Renal pelvis (tissue), 1 donor: ENCODE measurements at regions not wholly inside any gene's neighbourhood (a gene's known extent, or its start where the extent isn't known, plus 50 kb on each side); places are given as distances from the start of the nearest gene placed in this dataset.
"Not testable (repeated sequence)": the region's sequence is repeated elsewhere in the genome, so short reads cannot be mapped to it uniquely, and the experiment has no call there.

Experiments used
- DNase-seq: peaks from one replicate; pipeline ENCODE4 v3.0.0-alpha.2; 2013

DNA sequence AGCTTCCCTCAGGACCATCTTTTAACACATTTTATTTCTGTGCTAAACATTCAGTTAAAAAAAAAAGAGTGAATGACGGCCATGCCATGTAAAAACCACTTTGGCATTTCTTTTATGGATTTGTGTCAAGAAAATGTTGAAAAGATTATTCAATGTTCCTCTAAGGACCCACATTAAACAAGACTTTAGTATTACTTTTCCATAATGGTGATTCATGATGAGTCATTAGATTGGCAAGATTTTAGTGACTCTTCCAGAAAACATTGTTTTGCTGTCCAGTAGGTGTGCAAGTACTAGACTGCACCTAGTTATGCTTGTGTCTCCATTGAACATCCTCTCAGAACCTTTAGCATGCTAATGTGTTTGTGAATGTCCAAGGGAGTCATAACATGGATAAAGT, 748.6 kb downstream of the STPG2 start:
- DNase-seq, result no peak

DNA sequence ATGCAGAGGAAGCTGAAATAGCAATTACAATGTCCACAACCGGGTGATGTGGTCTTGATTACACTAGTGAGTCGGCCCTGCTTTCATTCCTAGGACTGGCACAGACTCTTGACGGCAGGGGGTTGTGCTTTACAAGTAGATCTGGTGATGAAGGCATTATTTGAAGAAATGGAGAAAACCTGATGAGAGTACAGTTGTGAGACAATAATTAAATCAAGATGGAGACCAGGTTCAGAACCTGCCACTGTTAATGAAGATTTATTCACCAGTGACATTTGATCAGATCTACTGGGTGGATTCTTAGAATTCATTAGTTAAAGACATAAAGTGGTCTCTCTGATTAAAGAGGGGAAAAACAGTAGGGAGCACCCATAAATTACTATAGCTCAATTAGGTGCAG, 747.2 kb downstream of the STPG2 start:
- peak; percentile 30 for DNase-seq

DNA sequence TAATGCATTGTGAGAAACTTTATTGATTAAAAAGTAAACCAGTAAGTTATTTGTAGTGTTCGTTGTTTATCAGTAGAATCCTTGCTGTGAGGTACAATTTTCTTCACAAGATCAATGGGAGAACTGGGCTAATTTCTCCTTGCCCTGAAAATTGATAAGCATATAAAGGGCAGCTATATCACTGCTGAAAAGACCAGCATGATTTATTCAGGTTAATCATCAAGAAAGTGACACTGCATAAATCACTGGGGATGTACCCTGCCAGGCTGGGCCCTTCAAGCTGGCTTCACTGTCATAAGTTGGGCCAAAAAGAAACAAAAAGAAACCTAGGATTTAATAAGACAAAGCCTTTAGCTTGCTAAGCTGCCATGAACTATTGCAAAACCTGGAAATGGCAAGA, 746.7 kb downstream of the STPG2 start:
- DNase-seq, result no peak

DNA sequence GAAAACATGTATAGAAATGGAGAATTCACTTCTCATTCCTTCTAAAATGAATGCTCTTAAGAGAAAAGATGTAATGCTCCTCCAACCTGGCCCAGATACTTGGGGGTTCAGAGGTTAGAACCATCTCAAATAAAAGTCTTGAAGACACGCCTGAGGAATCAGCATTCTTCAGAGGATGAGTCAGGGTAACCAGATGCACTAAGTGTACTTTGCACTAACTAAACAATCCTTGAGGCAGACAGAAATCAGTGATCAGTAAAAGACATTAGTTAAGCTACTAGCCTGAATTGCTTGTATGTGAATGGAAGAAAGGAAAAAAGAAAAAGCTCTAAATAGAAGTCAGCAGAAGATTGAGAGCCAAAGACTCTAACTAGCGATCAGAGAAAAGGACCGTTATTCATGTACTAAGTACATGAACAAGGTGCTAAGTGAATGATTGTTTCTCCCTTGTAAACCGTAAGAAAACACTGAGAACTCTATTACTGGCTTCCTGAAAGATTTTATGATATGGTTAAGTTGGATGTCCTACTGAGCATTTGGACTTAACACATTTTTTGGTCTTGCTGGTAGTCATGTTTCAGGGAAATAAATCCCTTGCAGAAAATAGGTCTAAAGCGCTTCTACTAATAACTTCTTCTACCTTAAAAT, 738.3 kb downstream of the STPG2 start:
- peak; percentile 3 for DNase-seq

DNA sequence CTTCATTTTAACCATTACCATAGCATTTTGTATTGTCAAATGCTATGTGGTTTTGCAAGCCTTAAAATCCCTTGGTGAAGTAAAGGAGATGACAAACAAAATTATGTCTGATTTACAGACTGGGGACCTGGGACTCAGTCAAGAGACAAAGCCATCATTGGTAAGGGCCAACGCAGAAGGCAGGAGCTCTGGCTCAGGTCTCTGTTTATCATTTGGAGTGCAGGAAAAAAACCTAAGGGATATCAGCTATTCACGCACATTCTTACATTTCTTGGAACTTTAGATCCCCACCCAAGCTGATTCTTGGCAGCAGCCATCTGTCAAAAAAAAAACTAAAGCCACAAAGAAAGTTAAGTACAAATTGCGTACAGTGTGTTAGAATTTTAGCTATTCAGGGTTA, 731.9 kb downstream of the STPG2 start:
- DNase-seq, result no peak

DNA sequence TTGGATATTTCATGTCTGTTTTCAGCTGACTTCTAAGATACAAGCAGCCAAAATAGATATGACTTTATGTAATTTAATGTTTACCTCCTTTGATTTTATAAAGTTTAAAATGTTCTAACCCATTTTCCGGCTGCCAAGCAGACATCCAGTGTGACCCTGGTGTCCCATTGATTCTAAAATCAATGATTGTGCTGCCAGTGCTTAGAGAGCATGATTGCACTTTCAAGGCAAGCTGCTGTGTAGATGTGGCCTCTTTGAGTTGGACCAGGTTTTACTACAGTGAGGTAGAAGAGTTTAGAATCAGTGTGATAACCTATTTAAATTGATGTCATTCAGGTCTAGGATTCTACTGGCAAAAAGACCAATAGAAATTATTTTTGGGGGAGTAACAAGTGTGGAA, 730.9 kb downstream of the STPG2 start:
- no peak for DNase-seq

DNA sequence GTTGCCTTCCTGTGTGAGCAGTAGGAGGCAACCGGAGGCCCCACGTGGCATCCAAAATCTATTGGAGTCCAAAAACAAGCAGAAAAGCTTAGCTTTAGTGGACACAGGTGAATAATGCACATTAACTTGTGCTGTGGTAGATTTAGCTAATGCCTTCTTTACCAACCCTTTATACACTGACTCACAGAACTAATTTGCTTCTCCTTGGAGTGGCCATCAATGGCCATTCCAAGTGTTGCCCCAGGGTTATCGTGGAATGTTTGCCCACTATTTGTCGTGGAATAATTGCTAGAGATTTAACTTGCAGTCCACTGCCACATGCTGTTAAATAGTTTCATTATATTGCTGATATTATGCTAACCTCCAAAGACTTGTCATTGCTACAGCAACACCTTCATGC, 729.1 kb downstream of the STPG2 start:
- no peak for DNase-seq

DNA sequence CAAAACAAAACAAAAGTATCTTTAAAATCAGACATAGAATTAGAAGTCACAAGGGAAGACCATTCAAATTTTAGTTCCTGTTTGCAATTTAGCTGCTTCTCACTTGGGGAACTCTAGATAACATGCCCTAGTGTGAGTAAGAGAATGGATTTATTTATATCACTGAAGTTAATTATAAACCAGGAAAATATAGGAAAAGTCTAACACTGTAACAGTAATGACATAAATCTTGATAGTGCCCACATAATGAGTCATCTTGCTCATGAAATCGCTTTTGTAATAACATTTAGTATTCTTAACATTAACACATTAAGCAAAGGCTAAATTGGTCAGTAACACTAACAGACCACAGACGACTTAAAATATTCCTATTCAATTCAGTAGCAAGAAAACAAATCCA, 710.7 kb downstream of the STPG2 start:
- DNase-seq, result no peak

DNA sequence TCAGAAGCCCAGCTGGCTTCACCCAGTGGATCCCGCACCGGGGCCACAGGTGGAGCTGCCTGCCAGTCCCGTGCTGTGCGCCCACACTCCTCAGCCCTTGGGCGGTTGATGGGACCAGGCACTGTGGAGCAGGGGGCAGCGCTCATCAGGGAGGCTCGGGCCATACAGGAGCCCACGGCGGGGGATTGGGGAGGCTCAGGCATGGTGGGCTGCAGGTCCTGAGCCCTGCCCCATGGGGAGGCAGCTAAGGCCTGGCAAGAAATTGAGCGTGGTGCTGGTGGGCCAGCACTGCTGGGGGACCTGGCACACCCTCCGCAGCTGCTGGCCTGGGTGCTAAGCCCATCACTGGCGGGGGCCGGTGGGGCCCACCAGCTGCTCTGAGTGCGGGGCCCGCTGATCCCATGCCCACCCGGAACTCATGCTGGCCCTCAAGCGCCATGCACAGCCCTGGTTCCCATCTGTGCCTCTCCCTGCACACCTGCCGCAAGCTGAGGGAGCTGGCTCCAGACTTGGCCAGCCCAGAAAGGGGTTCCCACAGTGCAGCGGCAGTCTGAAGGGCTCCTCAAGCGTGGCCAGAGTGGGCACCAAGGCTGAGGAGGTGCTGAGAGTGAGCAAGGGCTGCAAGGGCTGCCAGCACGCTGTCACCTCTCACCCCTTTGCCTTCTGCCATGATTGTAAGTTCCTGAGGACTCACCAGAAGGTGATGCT, 705.1 kb downstream of the STPG2 start:
- not testable (repeated sequence) for DNase-seq

DNA sequence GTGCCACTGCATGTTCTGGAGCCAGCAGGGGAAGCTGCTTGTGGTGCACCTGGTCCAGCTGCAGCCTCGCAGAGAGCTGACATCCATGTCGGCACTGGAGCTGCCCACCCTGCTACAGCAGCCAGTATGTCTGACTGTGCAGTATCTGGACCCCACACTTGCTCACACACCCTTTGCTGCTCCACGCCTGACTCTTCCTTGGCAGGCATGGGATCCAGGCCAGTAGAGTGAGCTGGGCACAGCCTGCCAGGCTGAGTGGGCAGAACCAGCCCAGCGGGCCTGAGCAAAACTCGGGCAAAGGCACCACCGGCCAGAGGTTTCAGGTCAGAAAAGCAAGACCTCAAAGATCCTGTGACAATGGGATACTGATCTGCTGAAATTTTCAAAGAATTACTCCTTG, 690.1 kb downstream of the STPG2 start:
- DNase-seq, result no peak

DNA sequence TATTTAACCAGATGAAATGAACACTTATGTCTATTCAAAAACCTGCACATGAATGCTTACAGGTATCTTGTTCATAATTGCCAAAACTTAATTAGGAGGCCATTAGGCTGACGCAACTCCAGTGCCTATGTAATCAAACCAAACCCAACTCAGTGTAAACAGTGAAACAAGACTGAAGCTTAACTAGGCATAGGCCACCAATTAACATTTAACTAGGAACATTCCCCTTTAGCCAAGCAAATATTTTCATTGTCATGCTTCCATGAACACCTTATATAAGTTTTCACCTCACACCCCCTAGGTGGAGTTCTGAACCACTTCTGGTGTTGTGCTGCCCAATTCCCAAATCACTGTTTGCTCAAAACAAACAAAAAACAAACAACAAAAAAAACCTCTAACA, 686.0 kb downstream of the STPG2 start:
- peak; percentile 28 for DNase-seq

DNA sequence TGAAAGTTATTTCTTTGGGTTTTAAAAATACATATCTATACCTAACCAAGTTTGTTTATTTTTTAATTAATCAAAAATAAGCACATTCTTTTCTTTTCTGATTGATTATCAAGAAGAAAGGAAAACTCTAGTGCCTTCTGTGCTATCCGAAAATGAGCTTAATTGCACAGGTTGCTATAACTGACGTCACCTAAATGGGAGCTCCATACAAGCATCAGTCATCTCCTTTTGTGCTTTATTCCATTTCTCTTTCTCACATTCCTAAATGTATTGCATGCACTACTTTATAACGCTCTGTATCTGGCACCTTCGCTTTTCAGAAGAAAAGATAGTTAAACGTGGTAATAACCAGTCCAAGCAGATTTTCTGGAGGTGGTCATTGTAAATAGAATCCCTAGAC, 675.0 kb downstream of the STPG2 start:
- no peak for DNase-seq

DNA sequence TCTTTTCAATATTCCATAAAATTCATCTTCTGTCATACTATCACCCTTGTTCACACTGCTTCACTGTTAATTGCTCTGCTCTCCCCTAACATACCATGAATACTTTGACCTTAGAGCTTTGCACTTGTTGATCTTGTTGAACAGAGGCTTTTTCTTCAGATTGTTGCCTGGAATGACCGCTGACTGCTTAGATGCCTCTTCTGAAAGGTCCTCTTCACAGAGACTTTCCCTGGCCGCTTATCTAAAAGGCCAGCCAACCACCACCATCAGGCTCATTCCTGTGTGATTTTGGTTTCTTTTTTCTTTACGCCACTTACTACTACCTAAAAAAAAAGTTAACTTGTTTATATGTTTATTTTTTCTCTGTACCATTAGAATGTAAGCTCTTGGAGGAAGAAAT, 667.7 kb downstream of the STPG2 start:
- DNase-seq, result no peak

DNA sequence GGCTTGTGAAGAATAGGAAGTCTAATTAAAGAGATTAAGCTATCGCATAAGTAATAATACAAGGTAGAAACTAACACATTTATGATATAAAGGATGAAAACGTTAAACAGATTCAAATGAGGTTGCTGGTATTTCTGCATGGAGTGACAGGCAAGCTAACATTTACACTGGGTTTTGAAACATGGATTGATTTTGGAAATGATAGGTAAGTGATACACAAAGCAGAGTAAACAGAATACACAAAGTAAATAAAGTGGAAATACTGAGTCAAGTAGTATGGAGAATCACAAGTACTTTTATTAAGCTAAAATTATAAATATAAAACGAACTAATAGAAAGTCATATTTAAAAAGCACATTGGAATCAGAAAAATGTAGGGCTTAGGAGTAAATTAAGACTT, 665.3 kb downstream of the STPG2 start:
- no peak for DNase-seq

DNA sequence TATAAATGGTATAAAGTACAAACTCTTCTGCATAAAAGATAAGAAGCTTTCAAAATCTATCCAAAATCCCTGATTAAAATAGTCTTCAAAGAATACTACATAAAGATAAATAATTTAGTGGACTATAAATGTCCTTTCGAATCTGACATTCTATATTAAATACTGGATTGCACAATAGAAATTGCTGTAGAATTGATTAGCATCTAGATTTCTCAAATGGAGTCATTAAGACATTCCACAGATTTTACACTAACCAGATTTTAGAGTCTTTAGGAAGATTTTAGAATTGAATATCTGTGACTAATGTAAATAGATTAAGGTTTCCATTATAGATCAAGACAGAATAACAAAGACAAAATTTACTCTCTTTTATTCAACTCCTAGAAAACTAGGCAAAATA, 663.9 kb downstream of the STPG2 start:
- DNase-seq, result no peak

DNA sequence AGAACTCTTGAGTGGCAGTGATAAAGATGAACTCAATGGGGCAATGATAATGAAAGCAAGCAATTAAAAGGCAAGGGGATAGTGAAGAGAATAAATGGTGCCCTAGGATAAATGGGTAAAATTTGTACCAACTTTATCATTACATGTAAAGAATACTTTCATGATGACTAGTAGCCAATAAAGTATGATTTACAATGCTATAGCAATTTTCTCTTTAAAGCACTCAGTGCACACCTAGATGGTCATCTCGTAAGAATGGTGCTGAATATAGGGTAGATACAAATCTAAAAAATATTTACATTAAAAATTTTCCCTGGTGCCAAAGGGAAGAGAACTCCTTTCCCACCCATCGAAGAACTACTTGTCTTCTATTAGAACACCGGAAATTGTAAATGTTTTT, 651.4 kb downstream of the STPG2 start:
- no peak for DNase-seq

DNA sequence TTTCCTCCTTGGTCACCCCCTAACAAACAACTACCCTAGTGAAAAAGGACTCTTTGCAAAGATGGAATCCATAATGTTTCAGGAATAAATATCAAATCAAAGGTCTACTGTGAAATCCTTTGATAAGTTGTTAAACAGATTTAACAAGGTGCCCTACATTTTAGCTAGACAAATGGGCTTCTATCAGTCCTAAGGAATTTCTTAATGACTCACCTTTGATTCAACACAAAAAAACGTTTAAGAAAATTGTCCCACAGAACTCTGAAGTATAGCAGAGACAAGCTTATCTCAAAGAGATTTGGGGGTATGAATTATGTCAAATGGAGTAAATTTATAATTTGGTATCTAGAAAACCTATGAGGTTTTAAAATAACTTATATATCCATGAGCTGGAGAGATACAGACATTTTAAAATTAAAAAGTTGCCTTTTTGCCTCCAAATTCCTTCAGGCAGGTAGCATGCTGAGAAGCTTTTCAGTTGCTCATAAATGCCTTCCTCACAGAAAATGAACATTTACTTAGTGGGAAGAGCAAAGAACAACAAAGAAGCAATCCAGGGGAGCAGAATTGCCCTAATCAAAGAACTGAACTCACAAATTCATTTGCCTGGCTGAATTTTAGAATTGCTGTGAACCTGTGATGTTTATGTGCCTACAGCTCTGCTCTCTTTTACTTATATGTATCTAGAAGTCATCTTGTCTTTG, 649.3 kb downstream of the STPG2 start:
- no peak for DNase-seq

DNA sequence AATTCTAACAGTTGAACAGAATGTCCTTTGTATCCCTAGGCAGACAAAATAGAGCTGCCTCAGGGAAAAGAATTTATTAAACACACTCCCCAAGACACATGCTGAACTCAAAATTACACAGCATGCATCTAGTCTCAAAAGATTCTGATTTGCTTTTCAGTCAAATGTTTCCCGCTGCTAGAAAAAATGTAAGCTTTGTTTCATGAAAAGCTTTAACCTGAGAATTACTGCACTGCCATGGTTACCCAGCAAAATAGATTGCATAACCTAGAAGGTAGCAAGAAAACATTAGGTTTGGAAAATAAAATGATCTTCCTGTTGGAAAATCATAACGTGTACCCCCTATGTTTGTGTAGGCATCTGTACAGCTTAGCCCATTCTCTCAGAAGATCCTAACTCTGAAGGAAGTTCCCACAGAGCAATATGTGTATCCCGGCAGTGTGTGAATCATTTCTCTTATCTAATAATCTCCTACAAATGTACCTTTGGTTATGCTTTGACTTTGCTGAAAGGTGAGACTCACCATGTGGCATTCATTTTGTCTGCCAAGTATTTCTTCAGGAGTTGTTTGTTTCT, 646.9 kb downstream of the STPG2 start:
- DNase-seq, result no peak

DNA sequence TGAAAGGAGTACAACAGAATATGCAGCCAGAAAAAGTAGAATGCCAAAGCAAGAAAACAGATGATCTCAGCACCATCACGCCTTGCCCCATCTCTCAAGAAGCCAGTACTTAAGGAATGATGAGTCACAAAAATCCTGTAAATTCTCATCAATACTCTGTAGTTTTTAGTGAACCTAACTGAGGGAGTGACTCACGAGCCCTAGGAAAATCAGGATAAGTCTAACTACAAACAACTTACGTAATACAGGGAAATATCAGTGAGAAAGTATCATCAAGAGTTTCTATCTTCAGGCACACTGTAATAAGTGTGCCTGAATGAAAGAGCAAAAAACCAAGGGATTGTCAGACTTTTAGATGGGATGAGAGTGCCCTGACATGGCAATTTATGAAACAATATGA, 644.4 kb downstream of the STPG2 start:
- no peak for DNase-seq

DNA sequence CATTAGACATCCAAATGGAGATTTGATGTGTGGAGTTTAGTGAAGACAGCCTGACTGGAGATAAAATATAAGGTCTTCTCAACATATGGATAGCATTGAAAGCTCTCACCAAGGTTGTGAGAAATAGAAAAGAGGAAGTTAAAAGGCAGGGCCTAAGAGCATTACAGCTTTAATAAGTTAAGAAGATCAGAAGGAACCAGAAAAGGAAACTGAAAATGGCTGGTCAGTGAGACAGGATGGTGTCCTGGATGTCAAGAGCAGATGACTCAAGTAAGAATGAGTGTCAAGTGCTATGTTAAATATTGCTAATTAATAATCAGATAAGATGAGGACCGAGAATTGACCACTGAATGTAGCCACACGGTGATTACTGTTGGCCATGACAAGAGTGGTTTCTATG, 642.9 kb downstream of the STPG2 start:
- no peak for DNase-seq

DNA sequence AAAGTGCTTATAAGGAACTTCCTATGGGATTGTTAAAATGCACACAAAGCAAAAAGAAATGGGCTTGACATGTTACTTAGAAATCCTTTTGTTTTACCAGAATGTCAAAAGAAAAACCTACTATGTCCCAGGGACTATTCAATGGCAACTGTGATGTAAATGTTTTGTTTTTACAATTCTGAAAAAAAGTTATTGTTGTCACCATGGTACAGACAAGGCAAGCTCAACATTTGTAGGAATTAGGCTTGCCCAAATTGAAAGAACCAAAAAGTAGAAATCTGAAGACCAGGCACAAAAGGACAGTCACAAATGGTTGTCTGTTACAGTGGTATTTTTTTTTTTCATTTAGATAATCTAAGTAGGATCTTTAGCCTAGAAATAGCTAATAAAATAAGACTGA, 638.6 kb downstream of the STPG2 start:
- DNase-seq, result no peak

DNA sequence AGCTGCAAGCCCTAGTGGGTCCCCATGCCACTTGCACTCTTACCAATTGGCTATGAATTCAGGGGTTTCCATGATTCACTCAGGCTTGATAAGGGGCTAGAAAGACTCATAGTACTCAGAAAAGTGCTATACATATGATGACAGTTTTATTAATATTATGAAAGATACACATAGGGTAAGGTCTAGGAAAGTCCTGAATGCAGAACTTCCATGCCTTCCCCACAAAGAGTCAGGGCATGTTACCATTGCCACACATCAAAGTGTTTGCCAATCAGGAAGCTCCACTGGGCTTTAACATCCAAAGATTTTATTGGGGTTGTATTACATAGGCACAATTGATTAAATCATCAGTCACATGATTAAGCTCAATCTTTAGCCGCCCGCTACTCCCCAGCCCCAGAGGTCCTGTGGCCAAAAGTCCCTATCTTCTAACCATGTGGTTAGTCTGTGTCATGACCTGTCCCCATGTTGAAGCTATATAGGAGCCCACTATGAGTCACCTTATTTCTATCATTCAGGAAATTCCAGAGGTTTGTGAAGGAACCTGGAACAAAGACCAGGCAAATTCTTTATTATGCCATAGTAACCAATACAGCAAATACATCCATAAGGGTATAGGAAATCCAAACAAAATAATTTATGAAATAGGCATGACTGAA, 635.6 kb downstream of the STPG2 start:
- no peak for DNase-seq
